Peyer's patch (tissue), 4 donors: ENCODE measurements at regions not wholly inside any gene's neighbourhood (a gene's known extent, or its start where the extent isn't known, plus 50 kb on each side); places are given as distances from the start of the nearest gene placed in this dataset.

Source experiments
- CTCF ChIP-seq, 6 experiments: fragments of 450-650 bp in 4 of 6; fragments of 200-600 bp in 2 of 6; sonication (generic) in 1 of 6; IDR thresholded peaks; one replicate each; pipeline ENCODE4 v1.5.1; 2017 to 2019; ENCODE audit warnings: antibody characterized with exemption in 6 of 6, mild to moderate bottlenecking in 3 of 6, moderate library complexity in 1 of 6
- POLR2A ChIP-seq, 2 donors: fragments of 450-650 bp; IDR thresholded peaks; one replicate each; pipeline ENCODE4 v1.5.1; 2017; ENCODE audit warnings: antibody characterized with exemption in 2 of 2, mild to moderate bottlenecking in 2 of 2, moderate library complexity in 2 of 2

- no peak for TF ChIP-seq CTCF (IDR thresholded peaks at IDR 0.05)
- TF ChIP-seq POLR2A (IDR thresholded peaks at IDR 0.05), result no peak
These were observed 661.0 kb upstream of the TEX47 start for GRCh38 chr7:89456556-89456955.
